ENCODE measurements at regions not wholly inside any gene's neighbourhood (a gene's known extent, or its start where the extent isn't known, plus 50 kb on each side); places are given as distances from the start of the nearest gene placed in this dataset.

DNA sequence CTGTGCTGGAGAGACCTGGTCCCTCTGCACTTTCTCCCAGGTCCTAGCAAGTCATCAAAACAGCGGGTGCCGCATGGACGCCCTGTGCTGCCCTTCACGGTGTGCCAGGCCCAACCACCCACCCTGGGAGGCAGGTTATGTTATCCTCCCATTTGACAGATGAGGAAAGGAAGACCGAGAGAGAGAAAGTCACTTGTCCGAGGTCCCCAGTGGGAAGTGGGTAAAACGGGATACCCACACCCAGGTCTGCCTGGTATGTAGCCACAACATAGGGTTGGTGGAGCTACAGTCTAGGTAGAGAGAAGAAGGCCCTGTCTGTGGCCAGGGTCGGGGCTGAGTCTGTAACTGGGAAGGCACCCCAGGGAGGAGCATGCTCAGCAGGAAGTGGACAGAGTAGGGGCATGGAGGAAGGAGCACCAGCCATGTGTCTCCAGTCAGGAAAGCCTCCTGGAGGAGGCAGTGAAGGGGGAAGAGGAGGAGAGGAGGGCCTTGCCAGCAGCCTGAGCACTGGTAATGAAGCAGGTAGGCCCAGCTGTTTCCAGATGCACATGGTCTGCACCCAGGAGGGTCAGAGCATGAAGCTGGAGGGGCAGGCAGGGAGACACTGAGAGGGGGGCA, 98.4 kb downstream of the ZFP36L2 start:
- DNase-seq = no peak

DNA sequence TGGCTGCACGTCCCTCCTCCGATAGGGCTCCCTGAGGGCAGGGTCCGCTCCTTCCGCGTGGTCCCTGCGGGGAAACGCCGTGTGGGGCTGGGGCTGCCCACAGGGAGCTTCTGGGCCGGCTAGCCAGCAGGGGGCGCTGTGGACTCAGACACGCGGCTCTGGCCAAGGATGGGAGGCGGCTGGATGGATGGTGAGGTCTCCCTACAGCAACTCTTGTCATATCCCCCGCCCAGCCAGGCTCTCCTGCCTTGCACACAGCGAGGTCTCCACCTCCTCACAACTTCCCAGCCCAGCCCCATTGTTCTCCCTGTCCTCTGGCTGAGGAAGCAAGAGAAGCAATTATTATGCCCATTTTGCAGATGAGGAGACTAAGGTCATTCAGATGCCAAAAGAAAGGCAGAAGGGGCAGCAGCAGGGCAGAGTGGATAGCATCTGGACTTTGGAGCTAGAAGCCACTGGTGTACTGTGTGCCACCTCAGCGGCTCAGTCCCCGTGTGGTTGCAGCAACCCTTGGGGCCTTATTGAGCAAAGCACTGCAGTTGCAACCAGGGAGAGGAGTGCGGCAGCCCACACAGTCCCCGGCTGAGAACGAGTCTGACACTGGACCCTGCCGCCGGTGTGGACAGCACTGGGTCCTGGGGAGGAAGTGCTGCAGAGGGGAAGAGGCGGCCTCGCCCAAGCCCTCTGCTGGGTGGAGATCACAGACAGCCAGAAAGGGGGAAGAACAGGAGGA, 99.0 kb downstream of the ZFP36L2 start:
- no peak for DNase-seq

DNA sequence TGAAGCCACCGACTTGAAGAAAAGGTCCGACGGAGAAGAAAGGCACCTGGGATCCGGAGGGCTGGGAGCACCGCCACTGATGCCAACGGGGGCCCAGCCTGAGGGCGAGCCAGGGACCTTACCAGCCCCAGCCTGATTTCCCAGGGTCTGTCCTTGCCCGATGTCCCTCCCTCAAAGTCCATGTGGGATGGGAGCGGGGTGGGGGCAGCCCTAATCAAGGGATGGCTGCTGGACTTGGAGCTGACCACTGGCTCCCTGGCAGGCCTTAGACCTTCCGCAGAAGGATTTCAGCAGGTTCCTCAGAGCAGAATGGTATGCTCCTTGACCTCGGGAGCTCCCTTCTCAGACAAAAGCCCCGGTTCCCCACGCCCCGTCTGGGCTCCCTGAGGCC, 99.6 kb downstream of the ZFP36L2 start:
- no peak for DNase-seq

DNA sequence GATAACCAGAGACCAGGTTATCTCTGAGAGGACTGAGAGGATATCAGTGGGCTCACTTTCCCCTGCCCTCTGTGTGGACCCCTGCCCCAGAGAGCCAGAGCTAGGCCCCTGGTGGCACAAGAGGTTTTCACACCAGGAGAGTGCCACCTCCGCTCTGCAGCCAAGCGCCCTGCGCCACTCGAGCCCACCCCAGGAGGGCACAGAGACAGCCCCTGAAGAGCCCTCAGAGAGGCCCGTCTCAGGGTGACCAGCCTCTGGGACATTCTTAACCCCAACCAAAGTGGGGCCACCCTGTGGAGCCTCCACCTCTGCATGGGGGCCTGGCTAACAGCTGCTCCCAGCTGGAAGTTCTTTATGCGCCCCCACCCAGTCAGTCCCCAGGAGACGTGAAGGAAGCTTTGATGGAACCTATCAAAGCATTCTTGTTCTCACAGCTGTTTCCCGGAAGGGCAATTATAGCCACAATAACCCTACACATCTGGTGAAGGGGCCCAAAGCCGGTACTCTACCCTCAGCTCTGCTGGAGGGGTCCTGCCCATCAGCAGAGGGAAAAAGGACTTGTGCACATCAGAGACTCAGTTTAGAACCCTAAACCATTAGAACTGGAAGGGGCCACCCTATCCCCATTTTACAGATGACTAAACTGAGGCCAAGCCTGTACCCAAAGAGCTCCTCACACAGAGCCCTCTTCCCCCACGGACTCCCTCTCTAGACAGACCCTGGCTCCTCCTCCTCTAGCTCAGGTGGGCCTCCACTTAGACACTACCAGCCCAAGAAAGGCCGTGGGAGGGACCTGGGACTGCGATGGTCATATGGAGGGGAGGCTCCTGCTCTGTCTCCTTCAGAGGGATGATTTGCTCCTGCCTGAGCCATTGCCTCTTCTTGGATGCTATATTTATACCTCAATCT, 101.1 kb downstream of the ZFP36L2 start:
- DNase-seq = no peak

DNA sequence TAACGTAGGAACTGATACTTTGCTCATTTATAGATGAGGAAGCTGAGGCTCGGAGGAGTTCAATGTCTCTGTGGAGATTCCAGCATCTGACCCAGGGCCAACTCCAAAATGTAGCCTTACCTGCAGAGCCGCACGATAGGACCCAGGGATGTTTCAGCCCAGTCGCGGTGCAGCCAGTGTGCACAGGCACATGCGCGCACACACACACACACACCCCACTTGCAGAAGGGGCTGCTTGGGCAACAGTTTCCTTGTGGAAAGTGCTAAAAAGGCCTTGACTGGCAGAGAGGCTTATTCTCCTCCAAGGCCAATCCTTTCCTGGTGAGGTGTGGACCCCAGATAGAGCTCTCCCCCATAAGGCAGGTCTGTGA, 101.7 kb downstream of the ZFP36L2 start:
- no peak for DNase-seq

DNA sequence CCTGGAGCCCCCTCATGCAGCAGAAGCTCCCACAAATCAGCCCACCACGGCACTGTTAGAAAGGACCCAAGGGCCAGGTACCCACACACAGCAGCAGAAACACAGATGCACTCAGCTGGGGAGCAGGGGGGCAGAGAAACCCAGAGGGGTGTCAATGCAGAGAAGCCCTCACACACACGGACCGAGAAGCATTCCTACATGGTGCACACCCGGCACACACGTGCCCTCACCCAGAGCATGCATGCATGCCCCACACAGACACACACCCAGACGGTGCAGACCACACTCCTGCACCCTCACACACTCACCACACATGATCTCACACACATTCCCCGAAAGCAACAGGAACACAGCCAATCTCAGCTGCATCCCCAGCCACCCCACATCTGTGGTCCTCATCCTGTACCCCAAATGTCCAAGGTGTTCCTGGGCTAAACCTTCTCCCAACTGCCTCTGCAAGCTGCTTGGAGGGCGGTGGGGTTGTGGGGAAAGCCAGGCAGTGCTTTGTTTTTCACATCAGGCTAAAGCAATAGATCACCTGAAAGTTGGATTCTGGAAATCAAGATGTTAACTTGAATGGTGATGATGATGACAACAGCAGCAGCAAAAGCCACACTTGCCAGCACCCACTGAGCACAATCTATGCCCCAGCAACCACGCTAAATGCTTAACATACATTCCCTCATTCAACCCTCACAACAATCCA, 102.3 kb downstream of the ZFP36L2 start:
- no peak for DNase-seq

DNA sequence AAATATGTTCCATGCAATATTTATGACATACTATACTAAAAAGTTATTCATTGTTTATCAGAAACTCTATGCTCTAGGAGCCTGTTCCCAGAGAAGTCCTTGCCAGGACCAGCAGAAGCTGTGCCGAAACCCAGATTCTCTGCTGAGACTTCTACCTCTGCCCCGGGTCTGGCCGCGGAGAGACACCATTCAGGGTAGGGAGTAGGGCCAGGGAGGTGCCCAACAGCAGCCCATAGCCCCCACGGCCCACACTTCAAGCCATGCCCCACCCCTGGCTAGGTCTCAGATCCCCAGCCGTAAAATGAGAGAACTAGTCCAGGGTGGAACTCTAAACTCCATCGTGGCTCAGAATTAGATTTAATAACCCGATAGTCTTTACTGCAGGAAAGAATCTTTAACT, 102.9 kb downstream of the ZFP36L2 start:
- no peak for DNase-seq

DNA sequence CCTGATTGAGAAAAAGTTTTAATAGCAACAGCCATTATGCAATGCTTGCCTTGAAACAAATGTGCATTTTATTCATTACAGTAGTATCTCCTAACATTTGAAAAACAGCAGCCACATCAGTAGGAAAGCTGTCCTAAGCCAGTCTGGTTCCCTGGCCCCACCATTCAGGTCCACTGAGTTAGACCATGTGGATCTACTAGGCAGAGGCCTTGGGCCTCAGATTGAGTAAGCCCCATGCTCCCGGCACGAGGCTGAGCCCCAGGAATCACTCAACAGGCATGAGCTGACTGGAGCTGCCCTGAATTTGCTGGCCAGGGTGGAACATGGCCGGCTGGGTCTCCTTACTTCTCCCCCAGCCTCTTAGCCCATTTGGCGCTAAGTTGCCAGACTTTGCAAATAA, 103.4 kb downstream of the ZFP36L2 start:
- no peak for DNase-seq

DNA sequence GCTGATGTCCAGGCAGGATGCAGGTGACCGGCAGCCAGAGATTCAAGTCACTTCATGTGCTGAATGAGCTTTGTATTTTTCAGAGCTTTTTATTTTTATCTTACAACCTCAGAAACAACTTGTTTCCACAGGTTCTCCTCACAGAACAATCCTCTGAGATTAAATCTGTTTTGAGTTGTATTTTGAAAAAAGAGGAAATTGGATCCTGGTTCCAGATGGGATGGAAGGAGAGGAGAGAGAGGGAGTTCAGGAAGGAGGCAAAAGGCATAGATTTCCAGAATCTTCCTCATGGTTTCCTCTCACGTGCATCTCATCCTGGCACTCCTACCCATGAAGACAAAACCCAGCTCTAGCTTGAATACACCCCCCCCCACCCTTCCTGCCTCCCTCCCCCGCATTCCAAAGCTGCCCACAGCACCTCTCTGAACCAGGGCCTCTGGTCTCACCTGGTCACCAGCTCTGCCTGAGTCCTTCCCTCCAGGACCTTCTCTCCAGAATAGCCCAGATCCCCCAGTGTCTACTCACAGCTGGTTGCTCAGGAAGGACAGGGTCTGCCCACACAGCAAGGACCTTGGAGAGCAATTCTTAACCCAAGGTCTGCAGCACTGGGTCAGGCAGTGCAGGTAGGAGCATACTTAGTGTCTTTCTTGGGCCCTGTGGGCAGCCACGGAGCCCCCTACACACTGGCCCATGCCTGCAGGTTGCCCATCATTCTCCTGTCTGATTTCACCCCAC, 104.7 kb downstream of the ZFP36L2 start:
- DNase-seq = no peak

DNA sequence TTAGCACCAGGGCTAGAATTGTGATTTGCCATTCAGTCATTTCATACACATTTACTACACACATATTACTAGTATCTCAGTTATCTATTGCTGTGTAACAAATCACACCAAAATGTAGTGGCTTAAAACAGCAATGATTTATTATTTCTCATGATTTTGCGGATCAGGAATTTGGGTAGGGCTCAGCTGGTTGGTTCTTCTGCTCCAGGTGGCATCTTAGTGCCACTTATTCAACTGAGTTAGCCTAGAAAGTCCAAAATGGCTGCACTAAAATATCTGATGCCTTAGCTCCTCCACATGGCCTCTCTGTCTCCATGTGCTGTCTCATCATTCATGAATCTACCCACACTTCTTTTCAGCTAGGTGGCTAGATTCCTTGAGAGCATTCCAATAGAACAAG, 107.1 kb downstream of the ZFP36L2 start:
- no peak for DNase-seq

DNA sequence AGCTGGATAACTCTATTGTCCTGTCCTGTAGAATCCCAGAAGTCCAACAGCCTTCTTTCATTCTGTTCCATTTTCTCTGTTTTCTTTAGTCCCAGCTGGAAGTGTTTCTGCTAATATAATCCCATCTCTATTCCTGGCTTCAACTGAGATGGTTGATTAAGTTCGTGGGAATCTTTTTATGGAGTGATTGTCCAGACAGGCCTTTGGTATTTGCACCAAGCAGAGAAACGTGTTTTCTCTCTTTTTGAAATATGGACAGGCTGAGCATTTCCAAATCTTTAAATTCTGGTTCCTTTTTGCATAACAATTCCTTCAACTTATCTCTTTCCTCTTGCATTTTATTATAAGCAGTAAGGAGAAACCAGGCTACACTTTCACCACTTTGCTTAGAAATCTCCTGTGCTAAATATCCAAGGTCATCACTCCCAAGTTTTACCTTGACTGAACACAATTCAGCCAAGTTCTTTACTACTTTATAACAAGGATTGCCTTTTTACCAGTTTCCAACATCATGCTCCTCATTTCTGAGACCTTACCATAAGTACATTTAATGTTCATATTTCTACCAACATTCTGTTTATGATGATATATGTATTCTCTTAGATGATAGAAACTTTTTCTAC, 108.8 kb downstream of the ZFP36L2 start:
- DNase-seq = no peak

DNA sequence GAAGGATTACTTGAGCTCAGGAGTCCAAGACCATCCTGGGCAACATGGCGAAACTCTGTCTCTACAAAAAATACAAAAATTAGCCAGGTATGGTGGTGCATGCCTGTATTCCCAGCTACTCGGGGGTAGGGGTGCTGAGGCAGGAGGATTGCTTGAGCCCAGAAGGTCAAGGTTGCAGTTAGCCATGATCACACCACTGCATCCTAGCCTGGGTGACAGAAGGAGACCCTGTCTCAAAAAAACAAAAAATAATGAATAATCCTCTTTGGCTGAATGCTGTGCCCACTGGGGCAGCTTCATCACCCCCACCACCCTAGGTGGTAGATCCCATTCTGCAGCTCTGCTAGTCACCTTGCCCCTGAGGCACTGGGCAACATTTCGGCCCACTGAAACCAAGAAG, 109.4 kb downstream of the ZFP36L2 start:
- no peak for DNase-seq

DNA sequence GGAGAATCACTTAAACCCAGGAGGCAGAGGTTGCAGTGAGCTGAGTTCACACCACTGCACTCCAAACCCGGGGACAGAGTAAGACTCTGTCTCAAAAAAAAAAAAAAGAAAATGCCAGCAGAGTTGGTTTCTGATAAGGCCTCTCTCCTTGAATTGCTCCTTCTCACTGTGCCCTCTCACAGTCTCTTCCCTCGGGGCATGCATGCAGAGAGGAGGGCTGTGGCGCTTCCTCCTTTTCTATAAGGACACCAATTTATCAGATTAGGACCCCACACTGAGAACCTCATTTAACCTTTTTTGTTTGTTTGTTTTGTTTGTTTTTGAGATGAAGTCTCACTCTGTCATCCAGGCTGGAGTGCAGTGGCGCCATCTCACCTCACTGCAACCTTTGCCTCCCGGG, 110.5 kb downstream of the ZFP36L2 start:
- DNase-seq = no peak

DNA sequence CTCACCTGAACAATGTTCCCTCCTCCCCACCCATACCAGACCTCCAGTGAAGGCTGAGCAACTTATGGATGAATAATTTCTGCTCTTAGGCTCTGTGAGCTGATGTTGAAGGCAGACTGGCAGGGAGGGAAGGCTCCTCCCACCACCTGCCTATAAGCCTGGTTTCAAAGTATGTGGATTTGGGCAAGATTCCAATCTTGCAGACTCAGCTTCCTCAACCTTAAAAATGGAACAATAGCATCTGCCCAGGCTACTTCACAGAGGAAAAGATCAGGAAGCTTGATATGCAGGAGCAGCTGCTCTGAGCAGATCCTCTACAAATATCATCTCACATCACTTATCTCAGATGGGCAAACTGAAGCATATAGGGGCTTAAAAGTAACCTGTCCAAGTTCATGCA, 112.2 kb downstream of the ZFP36L2 start:
- DNase-seq = no peak

DNA sequence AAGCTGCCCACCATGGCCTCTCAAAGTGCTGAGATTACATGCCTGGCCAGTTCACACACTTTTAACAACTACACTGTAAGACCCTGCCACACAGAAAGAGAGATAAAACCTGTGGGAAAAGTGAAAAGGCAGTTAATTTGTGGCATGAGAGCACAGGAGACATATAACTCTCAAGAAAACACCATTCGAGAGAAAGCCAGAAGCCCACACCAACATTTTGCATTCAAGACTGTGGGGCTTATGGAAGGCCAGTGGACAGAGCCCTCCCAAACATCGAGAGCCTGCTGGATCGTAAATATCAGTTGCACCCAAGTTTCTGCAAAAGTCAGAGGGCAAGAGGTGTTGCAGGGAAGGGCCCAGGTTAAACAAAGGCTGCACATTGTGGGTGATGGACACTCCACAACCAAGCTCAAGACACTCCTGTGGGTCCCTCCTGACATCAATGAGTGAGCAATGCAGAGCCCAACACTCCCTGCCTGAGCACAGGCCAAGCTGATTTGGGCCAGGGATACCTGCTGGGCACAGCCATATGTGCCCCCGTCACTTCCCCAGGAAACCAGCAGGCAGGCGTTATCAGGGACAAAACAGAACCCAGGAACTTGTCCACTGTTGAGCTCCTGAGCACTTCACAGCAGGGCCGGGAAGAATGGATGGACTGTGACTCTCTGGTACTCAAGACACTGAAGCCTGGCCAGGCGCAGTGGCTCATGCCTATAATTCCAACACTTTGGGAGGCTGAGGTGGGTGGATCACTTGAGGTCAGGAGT, 114.4 kb downstream of the ZFP36L2 start:
- DNase-seq = no peak

DNA sequence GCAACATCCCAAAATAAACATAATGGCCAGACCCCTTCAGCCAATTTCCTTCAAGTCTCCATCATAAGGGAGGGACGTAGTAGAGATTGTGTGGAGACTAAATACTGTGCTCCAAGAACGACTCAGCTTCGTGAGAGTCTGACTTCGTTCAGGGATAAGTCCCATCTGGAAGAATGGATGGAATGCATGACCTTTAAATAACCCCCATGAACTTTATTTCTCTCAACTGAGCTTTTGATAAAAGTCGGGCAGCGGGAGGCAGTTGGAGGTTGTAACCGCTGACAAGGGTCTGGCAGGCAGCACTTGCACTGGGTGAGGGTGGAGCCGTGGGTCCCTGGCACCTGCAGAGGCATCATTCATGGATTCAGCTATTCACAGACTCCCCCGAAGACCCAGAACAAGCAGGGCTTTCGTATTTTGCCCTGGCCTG, 115.9 kb downstream of the ZFP36L2 start:
- peak; percentile 52 for DNase-seq

DNA sequence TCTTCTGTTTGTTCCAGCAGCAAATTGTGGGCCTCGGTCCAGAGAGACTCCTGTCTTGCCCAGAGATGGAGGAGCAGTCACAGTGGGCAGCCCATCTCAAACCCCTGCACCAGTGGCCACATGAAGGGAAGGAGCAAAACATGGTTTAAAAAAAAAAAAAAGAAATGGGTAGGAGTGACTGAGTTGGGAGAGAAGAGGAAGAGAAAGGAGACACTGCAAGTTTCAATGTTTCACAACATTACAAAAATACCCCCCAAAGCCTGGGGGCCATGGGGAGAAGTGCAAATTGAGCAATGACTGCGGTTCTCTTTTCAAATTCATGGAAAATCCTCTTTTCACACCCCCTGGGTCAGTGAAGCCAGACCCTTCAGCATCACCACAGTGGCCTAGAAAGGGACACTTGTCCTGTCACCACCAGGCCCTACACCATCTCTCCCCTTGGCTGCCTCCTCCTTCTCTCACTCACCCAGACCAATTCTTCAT, 117.1 kb downstream of the ZFP36L2 start:
- no peak for DNase-seq

DNA sequence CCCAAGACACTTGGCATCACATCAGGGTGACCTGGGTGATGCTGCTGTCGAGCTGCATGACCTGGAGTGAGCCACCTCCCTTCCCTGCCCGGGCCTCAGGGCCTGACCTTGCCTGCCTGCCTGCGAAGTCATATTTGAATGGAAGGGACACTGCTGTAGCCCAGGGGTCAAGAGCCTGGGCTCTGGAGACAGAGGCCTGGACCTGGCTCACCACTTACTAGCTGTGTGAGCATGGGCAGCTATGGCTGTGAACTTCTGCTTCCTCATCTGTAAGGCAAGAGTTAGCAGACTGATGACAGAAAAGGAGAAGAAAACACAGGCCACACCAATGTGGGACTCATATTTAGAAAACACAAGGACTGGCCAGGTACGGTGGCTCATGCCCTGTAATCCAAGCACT, 118.7 kb downstream of the ZFP36L2 start:
- DNase-seq = no peak

DNA sequence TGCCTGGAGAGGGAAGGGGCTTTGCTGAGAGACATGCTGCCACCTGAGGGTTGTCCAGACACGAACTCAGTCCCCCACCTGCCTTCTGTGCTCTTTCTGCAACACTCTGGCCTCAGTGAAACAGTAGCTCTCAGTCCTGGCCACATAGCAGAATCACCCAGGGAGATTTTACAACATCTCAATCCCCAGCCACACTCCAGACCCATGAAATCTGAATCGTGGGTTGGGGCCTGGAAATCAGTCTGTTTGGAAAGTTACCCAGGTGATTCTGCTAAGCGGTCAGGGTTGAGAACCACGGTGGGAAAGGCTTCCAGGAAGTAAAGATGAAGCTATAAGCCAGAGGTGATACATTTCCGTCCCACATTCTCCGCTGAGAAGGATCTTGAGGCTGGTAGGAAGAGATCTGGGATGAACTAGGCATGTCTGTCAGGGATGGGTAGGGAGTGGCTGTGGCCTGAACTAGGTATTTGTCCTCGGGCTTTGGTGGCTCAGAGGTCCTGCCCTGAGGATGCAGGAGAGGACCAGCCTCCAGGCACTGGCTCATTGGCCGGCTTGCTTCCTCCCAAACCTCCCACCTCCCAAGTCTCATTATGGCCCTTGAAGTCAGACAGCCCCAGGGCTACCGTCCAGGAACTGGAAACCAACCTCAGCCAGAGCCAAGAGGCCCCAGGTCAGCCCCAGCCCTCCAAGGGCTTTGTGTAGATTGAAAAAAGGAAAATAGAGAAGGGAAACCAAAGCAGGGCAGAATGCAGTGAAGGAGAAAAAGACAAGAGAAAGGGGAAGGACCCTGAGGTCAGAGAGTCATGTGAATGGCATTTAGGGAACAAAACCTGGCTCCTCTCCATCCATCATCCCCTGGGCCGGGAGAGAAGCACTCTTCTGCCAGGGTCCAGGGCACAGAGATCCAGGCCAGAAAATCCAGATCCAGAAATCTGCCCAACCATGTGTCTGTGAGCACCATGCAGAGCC, 119.6 kb downstream of the ZFP36L2 start:
- DNase-seq = no peak

All from right kidney (tissue), 1 donor.